ENCODE measurements at regions not wholly inside any gene's neighbourhood (a gene's known extent, or its start where the extent isn't known, plus 50 kb on each side); places are given as distances from the start of the nearest gene placed in this dataset.

DNA sequence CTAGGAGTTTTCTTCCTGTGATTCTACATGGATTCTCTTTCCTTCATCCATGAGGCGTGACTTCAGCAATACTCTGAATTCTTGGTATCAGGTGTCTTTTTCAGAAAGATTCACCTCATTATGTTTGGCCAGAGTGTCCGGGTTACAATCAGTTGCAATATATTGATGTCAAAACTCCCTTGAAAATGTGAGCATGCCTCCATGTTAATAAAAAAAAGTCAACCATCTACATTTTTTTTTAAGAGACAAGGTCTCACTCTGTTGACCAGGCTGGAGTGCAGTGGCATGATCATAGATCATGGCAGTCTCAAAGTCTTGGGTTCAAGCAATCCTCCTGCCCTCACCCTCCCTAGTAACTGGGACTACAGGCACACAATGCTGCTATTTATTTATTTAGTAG lies 80.9 kb upstream of the NEUROD1 start:
- Histone ChIP-seq H3K18ac (ENCODE audit: insufficient read length, low read depth, low read length) (no peak overlapping the region), H3T11ph (ENCODE audit: low read length) (no peak overlapping the region), H3K4me2 (ENCODE audit: insufficient read depth, insufficient read length, low read length) (no peak overlapping the region), H4K8ac (replicated peaks; ENCODE audit: insufficient read length, low read depth, low read length) (no peak overlapping the region), H3K27me3 (ENCODE audit: insufficient read depth, low read length) (no peaks in the 10 kb centered on the region), H3K56ac (ENCODE audit: insufficient read length, low read depth, low read length) (no peak overlapping the region), H2BK20ac (ENCODE audit: low read depth, low read length, poor library complexity, severe bottlenecking) (no peak overlapping the region), H2AFZ (ENCODE audit: low read length) (no peak overlapping the region), H2BK5ac (ENCODE audit: insufficient read length, low read length) (no peak overlapping the region), H4K5ac (ENCODE audit: insufficient read length, low read depth, low read length) (no peak overlapping the region), H3K14ac (ENCODE audit: insufficient read depth, low read length) (no peak overlapping the region), H3K9me3 (ENCODE audit: control insufficient read depth, low read depth, low read length) (no peaks in the 10 kb centered on the region), H3K23ac (ENCODE audit: insufficient read length, low read depth, low read length) (no peak overlapping the region), H3K4ac (ENCODE audit: low read depth, low read length) (no peak overlapping the region), H3K9ac (ENCODE audit: extremely low read depth, insufficient read length, low read length) (no peak overlapping the region), H2BK15ac (ENCODE audit: low read depth, low read length) (no peak overlapping the region), H3K4me1 (ENCODE audit: insufficient read depth, low read length) (no peaks in the 10 kb centered on the region), H2AK5ac (ENCODE audit: insufficient read length, low read length) (no peak overlapping the region), H3K23me2 (ENCODE audit: insufficient read length, low read depth, low read length, poor library complexity, severe bottlenecking) (no peaks in the 10 kb centered on the region), H3K27ac (ENCODE audit: insufficient read length, low read depth, low read length) (no peak overlapping the region), H3K79me1 (ENCODE audit: insufficient read depth, low read depth, low read length, poor library complexity, severe bottlenecking) (no peaks in the 10 kb centered on the region), H4K91ac (ENCODE audit: insufficient read length, low read depth, low read length) (no peak overlapping the region), H4K20me1 (ENCODE audit: control insufficient read depth, insufficient read depth, insufficient read length) (no peaks in the 10 kb centered on the region), H3K79me2 (ENCODE audit: insufficient read depth, low read length) (no peaks in the 10 kb centered on the region), H2BK12ac (ENCODE audit: insufficient read length, low read depth, low read length) (no peak overlapping the region), H2BK120ac (ENCODE audit: low read depth, low read length, poor library complexity, severe bottlenecking) (no peak overlapping the region)
- Mint-ChIP-seq H3K27me3 (ENCODE audit: low read depth) (peaks cover 3% of the 10 kb centered on the region), H3K9me3 (peaks cover 0 to 3% of the 10 kb centered on the region in 2 experiments; a peak in 1 of 5 replicates), H3K27ac (no peak overlapping the region), H3K4me1 (no peaks in the 10 kb centered on the region), H3K36me3 (ENCODE audit: insufficient read depth in 1 of 3, low read depth in 3 of 3) (no peaks in the 10 kb centered on the region), H3K4me3 (no peak overlapping the region)
- no peak for DNase-seq
- WGBS (ENCODE audit: extremely low coverage, insufficient read length, low lambda C conversion rate) = no CpG with 5 or more reads among the region's 2 CpGs
- TF ChIP-seq, protein P1, sequence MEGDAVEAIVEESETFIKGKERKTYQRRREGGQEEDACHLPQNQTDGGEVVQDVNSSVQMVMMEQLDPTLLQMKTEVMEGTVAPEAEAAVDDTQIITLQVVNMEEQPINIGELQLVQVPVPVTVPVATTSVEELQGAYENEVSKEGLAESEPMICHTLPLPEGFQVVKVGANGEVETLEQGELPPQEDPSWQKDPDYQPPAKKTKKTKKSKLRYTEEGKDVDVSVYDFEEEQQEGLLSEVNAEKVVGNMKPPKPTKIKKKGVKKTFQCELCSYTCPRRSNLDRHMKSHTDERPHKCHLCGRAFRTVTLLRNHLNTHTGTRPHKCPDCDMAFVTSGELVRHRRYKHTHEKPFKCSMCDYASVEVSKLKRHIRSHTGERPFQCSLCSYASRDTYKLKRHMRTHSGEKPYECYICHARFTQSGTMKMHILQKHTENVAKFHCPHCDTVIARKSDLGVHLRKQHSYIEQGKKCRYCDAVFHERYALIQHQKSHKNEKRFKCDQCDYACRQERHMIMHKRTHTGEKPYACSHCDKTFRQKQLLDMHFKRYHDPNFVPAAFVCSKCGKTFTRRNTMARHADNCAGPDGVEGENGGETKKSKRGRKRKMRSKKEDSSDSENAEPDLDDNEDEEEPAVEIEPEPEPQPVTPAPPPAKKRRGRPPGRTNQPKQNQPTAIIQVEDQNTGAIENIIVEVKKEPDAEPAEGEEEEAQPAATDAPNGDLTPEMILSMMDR (conservative IDR thresholded peaks at IDR 0.05) = no peak

All from H9 (cell line).